Activated naive CD4-positive, alpha-beta T cell treated with anti-CD3 and anti-CD28 coated beads for 36 hours (primary cell): ENCODE measurements at regions not wholly inside any gene's neighbourhood (a gene's known extent, or its start where the extent isn't known, plus 50 kb on each side); places are given as distances from the start of the nearest gene placed in this dataset.

Experiments
- CTCF ChIA-PET: fragments of 350-600 bp; sonication (Branson Sonifier 250); formaldehyde crosslinking; loops from one replicate; lab custom pipeline; 2021; ENCODE audit warnings: antibody characterized with exemption; lab: Charles Lee
- DNase-seq: peaks from one replicate; pipeline ENCODE4 v3.0.0-alpha.2; 2020
- H3K27ac Mint-ChIP-seq: one replicate; pipeline ENCODE4 v1.8.0; 2021; ENCODE audit warnings: mild to moderate bottlenecking, mixed read lengths
- H3K27me3 Mint-ChIP-seq: one replicate; pipeline ENCODE4 v1.8.0; 2021; ENCODE audit warnings: low read depth, mixed read lengths
- H3K36me3 Mint-ChIP-seq: one replicate; pipeline ENCODE4 v1.8.0; 2021; ENCODE audit warnings: low read depth, mixed read lengths
- H3K4me1 Mint-ChIP-seq: one replicate; pipeline ENCODE4 v1.8.0; 2021; ENCODE audit warnings: low read depth, mixed read lengths
- H3K4me3 Mint-ChIP-seq: one replicate; pipeline ENCODE4 v1.8.0; 2021; ENCODE audit warnings: mild to moderate bottlenecking, moderate library complexity, mixed read lengths
- H3K9me3 Mint-ChIP-seq: one replicate; pipeline ENCODE4 v1.8.0; 2021; ENCODE audit warnings: mixed read lengths
- intact Hi-C: fragments of 100-400 bp; cut with micrococcal nuclease; formaldehyde crosslinking; loops from one replicate; pipeline ENCODE4 v1.15.1; 2023

GRCh38 chr5:124927735-124928134 is 181.3 kb upstream of the ZNF608 start:
- H3K4me1 Mint-ChIP-seq, result no peaks in the 10 kb centered on the region
- CTCF ChIA-PET, result no interaction called here
- no peak overlapping the region for H3K4me3 Mint-ChIP-seq
- intact Hi-C loops, result no loop called here
- DNase-seq, result no peak
- H3K27ac Mint-ChIP-seq, result no peak overlapping the region
- no peaks in the 10 kb centered on the region for H3K9me3 Mint-ChIP-seq
- H3K27me3 Mint-ChIP-seq, result peaks cover 1% of the 10 kb centered on the region
- no peaks in the 10 kb centered on the region for H3K36me3 Mint-ChIP-seq

DNA sequence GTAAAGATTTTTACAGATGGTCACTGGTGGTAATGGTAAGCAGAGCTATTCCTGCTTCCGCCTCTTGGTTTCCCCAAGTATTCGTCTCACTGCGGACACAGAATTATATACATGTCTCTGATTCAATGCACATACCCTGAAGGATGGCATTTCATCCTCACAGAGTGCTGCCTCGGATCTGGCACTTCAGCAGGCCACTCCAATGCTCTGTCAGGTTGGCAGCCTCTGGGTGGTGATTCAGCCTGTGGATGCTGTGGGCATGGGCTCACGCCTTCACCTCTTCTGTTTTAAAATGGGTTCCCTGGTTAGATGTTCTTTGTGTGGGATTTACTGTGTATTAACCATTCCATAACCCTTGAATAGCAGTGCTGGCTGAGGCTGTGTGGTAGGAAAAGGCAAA is 182.6 kb upstream of the ZNF608 start:
- CTCF ChIA-PET, result no interaction called here
- no peaks in the 10 kb centered on the region for H3K9me3 Mint-ChIP-seq
- H3K27me3 Mint-ChIP-seq, result peaks cover 1% of the 10 kb centered on the region
- H3K4me3 Mint-ChIP-seq, result no peak overlapping the region
- no peaks in the 10 kb centered on the region for H3K4me1 Mint-ChIP-seq
- no peak for DNase-seq
- H3K36me3 Mint-ChIP-seq, result no peaks in the 10 kb centered on the region
- intact Hi-C loops, result no loop called here
- H3K27ac Mint-ChIP-seq, result no peak overlapping the region

DNA sequence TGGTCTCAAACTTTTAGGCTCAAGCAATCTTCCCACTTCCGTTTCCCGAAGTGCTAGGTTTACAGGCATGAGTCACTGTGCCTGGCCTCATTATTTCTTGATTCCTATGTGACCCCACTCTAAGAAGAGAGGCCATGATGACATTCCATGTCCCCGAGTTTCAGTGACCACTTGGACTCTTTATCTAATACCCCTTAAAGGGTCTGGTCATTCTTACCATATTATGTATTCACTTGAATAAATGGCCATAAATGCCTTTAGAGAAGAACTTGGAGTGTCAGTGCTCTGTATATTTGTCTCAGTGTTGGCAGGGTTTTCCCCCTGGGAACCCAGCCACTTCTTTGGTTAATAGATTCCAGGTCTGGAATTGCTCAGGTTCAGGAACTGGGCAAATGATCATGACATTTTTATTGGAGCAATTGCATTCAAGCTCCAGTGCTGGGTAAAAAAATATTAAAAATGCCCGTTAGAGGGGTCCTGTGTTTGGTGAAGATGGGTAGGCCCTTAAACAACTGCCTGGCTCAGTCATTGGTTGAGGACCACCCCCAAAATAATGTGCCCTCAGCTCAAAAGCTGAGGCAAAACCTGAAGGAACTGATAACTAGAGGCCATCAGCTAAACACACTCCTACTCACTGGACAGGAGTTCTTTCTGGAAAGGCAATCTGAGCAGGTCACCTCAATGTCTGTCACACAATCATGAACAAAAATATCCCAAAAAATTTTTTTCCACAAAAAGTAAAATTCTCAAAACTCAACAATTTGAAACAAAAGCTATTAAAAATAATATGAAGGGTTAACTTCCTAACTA is 186.6 kb upstream of the ZNF608 start:
- intact Hi-C loops, result no loop called here
- H3K4me1 Mint-ChIP-seq, result peaks cover 3% of the 10 kb centered on the region
- no peak overlapping the region for H3K4me3 Mint-ChIP-seq
- CTCF ChIA-PET, result interaction anchor here (0.6 to 0.7 kb wide), 3 partner anchors 17 to 1798 kb away, joined by 3 to 4 read pairs (median 3); no protein-coding TSS in a partner anchor
- no peak for DNase-seq
- no peaks in the 10 kb centered on the region for H3K36me3 Mint-ChIP-seq
- H3K27me3 Mint-ChIP-seq, result no peaks in the 10 kb centered on the region
- no peak overlapping the region for H3K27ac Mint-ChIP-seq
- no peaks in the 10 kb centered on the region for H3K9me3 Mint-ChIP-seq

DNA sequence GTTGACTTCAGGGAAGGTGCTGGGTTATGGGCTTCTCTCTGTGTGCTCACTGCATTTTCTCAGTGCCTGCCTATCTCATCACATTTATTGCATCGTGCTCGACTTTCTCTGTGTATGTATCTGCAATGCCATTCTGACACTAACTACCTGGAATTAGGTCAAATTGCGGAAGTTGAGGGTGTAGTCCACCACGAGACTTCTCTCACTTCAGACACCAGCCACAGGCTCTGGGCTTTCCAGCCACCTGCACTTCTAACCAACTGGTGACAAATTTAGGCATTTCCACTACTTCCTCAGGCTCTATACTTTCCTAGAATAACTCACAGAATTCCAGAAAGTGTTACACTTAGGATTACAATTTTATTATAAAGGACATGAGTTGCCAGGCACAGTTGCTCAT is 188.6 kb upstream of the ZNF608 start:
- no peaks in the 10 kb centered on the region for H3K36me3 Mint-ChIP-seq
- no peaks in the 10 kb centered on the region for H3K27me3 Mint-ChIP-seq
- peaks cover 3% of the 10 kb centered on the region for H3K4me1 Mint-ChIP-seq
- DNase-seq, result no peak
- H3K27ac Mint-ChIP-seq, result no peak overlapping the region
- no peak overlapping the region for H3K4me3 Mint-ChIP-seq
- CTCF ChIA-PET, result no interaction called here
- intact Hi-C loops, result loop anchor here (5.0 kb wide), 1 partner anchor 288 kb away; no protein-coding TSS in a partner anchor
- H3K9me3 Mint-ChIP-seq, result peaks cover 4% of the 10 kb centered on the region

DNA sequence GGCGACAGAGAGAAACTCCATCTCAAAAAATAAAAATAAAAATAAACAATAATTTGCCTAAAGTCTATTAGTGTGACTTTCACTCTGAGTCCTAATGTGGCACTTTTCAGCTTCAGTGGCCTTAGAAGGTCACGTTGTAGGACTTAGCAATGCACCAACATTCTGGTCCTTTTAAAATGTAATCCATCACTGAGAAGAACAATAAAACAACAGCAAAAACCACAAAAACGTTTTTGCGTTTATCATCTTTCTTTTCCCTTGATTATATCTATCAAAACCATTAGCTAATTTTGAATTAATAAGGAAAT is 190.1 kb upstream of the ZNF608 start:
- peaks cover 4% of the 10 kb centered on the region for H3K9me3 Mint-ChIP-seq
- DNase-seq, result no peak
- no peaks in the 10 kb centered on the region for H3K36me3 Mint-ChIP-seq
- peaks cover 3% of the 10 kb centered on the region for H3K4me1 Mint-ChIP-seq
- CTCF ChIA-PET, result no interaction called here
- H3K27me3 Mint-ChIP-seq, result peaks cover 2% of the 10 kb centered on the region
- H3K27ac Mint-ChIP-seq, result no peak overlapping the region
- no peak overlapping the region for H3K4me3 Mint-ChIP-seq
- intact Hi-C loops, result loop anchor here (5.0 kb wide), 1 partner anchor 289 kb away; no protein-coding TSS in a partner anchor

DNA sequence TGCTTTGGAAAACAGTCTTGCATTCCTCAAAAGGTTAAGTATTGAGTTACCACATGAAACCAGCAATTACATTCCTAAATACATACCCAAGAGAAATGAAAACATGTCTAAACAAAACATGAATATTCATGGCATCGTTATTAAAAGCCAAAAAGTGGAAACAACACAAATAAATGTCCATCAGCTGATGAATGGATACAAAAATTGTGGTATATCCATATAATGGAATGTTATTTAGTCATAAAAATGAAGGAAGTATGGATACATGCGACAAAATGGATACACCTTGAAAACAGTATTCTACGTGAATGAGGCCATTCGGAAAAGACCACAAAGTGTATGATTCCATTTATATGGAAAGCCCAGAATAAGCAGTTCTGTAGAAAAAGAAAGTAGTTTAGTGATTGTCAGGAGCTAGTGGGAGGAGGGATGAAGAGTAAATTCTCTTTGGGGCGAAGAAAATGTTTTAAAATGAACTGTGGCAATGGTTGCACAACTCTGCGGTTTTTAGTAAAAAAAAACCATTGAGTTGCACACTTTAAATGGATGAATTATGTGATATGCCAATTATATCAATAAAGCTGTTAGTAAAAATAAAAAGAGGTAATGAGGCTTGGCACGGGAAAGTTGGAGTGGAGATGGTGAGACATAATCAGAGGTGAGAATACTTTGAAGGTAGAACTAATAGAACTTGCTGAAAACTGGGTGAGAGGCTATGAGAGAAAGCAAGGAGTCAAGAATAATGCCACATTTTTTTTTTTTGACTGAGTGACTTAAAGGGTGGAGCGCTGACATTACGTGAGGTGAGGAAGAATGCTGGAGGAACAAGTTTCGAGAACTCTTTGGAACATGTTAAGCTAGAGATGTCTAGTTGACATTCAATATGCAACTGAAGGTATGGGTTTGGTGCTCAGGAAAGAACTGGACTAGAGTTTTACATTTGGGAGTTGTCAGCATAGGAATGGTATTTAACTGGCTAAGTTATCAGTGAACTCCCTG is 194.9 kb upstream of the ZNF608 start:
- no peak overlapping the region for H3K4me3 Mint-ChIP-seq
- intact Hi-C loops, result no loop called here
- H3K9me3 Mint-ChIP-seq, result peaks cover 4% of the 10 kb centered on the region
- H3K36me3 Mint-ChIP-seq, result no peaks in the 10 kb centered on the region
- H3K27ac Mint-ChIP-seq, result no peak overlapping the region
- no peak for DNase-seq
- CTCF ChIA-PET, result no interaction called here
- no peaks in the 10 kb centered on the region for H3K4me1 Mint-ChIP-seq
- peaks cover 2% of the 10 kb centered on the region for H3K27me3 Mint-ChIP-seq

DNA sequence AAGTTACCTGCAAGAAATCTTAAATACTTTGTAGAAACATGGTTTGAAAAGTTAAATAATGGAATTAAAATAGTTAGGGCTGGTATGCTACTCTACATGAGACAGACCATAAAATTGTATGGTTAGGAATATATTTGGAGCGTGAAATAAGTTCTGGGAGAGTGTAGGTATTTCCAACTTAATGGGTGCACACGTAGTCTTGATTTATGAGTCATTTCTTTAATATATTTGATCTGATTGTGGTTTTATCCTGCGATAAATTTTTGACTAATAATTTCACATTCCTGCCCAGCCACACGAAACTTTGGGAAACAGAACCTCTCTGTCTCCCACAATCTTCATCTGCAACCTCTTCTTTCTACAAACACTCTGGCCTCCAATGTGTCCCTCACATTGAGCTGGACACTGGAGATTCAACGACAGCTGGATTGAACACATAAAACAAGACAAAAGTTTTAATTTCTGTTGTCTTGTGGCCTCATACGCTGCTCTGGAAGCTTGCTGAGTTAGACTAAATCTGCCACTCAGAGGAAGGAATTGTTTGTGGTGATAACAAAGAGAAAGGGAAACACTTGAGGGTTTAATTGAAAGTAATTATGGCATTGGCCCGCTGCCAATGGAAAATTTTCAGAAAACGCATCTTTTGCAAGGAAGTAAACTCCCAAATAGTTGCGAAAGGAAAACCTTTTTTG is 201.8 kb upstream of the ZNF608 start:
- H3K9me3 Mint-ChIP-seq, result peaks cover 5% of the 10 kb centered on the region
- no peaks in the 10 kb centered on the region for H3K4me1 Mint-ChIP-seq
- no peak overlapping the region for H3K4me3 Mint-ChIP-seq
- CTCF ChIA-PET, result no interaction called here
- intact Hi-C loops, result no loop called here
- no peaks in the 10 kb centered on the region for H3K27me3 Mint-ChIP-seq
- no peaks in the 10 kb centered on the region for H3K36me3 Mint-ChIP-seq
- no peak overlapping the region for H3K27ac Mint-ChIP-seq
- no peak for DNase-seq

DNA sequence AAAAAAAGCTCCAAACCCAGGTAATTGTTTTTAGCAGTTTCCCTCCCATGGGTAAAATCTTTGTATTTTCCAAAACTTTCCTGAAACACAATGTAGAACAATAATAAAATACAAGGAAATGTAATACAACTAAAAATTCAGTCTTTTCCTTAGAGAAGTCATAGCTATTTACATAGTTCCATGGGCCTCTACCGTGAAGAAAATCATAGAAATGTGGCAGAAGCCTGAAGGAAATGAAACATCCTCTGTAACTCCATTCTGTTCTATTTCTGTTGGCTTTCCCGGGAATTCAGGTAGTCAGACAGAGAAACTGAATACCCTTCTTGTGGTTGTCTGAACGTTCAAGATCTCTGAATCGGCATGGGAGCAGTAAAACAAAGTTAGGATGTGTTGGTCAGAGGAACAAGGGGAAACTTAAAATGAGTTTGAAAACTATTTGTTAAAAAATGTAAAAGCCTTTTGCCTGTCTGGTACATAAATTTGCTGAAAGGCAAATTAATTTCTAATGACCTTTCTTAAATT is 202.4 kb upstream of the ZNF608 start:
- CTCF ChIA-PET, result no interaction called here
- Mint-ChIP-seq H3K9me3 (peaks cover 5% of the 10 kb centered on the region), H3K27me3 (no peaks in the 10 kb centered on the region), H3K4me1 (no peaks in the 10 kb centered on the region), H3K4me3 (no peak overlapping the region), H3K36me3 (no peaks in the 10 kb centered on the region), H3K27ac (no peak overlapping the region)
- intact Hi-C loops, result no loop called here
- no peak for DNase-seq

DNA sequence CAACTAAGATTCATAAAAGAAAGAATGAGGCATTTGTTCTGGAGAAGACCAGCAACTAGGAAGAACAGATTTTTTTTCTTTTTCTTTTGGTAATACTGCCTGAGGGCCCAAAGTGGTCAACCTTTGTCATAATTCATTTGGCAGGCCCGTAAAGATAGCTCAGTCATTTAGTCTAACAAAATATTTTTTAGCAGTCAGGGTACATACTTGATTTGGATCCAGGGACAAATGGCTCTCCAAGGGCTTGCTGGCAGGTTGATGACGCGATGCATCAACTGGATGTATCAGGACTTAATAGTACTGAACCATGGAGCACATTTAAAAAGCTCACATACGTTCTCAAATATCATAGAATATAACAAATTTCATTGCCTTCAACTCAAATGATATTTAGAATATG is 203.4 kb upstream of the ZNF608 start:
- H3K36me3 Mint-ChIP-seq, result no peaks in the 10 kb centered on the region
- no peaks in the 10 kb centered on the region for H3K4me1 Mint-ChIP-seq
- CTCF ChIA-PET, result no interaction called here
- no peak overlapping the region for H3K4me3 Mint-ChIP-seq
- intact Hi-C loops, result no loop called here
- peaks cover 5% of the 10 kb centered on the region for H3K9me3 Mint-ChIP-seq
- DNase-seq, result no peak
- H3K27ac Mint-ChIP-seq, result no peak overlapping the region
- no peaks in the 10 kb centered on the region for H3K27me3 Mint-ChIP-seq

GRCh38 chr5:124951105-124951504 is 204.7 kb upstream of the ZNF608 start:
- intact Hi-C loops, result no loop called here
- Mint-ChIP-seq H3K27me3 (no peaks in the 10 kb centered on the region), H3K4me3 (no peak overlapping the region), H3K4me1 (no peaks in the 10 kb centered on the region), H3K27ac (no peak overlapping the region), H3K9me3 (peaks cover 5% of the 10 kb centered on the region), H3K36me3 (no peaks in the 10 kb centered on the region)
- CTCF ChIA-PET, result no interaction called here
- DNase-seq, result no peak

GRCh38 chr5:124951661-124952060 is 205.2 kb upstream of the ZNF608 start:
- Mint-ChIP-seq H3K36me3 (no peaks in the 10 kb centered on the region), H3K4me3 (no peak overlapping the region), H3K4me1 (no peaks in the 10 kb centered on the region), H3K9me3 (peaks cover 5% of the 10 kb centered on the region), H3K27ac (no peak overlapping the region), H3K27me3 (no peaks in the 10 kb centered on the region)
- CTCF ChIA-PET, result no interaction called here
- intact Hi-C loops, result no loop called here
- DNase-seq, result no peak

DNA sequence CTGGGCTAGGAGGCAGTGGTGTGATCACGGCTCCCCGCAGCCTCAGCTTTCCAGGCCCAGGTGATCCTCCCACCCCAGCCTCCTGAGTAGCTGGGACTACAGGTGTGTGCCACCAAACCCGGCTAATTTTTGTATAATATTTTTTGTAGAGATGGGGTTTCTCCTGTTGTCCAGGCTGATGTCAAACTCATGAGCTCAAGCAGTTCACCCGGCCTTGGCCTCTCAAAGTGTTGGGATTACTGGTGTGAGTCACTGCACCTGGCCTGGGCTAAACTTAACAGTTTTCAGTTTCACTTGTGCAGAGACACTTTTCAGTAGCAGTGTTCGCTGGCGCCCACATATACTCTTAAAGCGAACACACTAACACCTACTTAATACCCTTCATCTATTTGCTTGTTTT is 205.6 kb upstream of the ZNF608 start:
- Mint-ChIP-seq H3K27ac (no peak overlapping the region), H3K27me3 (no peaks in the 10 kb centered on the region), H3K36me3 (no peaks in the 10 kb centered on the region), H3K4me3 (no peak overlapping the region), H3K9me3 (peaks cover 3% of the 10 kb centered on the region), H3K4me1 (no peaks in the 10 kb centered on the region)
- intact Hi-C loops, result no loop called here
- CTCF ChIA-PET, result no interaction called here
- no peak for DNase-seq
